ENCODE measurements at regions not wholly inside any gene's neighbourhood (a gene's known extent, or its start where the extent isn't known, plus 50 kb on each side); places are given as distances from the start of the nearest gene placed in this dataset.

- Histone ChIP-seq H3K4me3 (replicated peaks in 1 of 2; ENCODE audit: low read depth in 1 of 2, low read length in 2 of 2) (no peak overlapping the region), H2AFZ (ENCODE audit: low read depth, low read length, poor library complexity, severe bottlenecking) (no peak overlapping the region), H3K79me2 (ENCODE audit: insufficient read depth, low read length) (no peaks in the 10 kb centered on the region), H3K9me2 (ENCODE audit: insufficient read depth) (no peaks in the 10 kb centered on the region), H3K27ac (ENCODE audit: low read depth, low read length) (no peak overlapping the region), H4K20me1 (ENCODE audit: insufficient read depth) (no peaks in the 10 kb centered on the region; the same call in 1 of the 2 replicates), H3K9me3 (ENCODE audit: control insufficient read depth in 1 of 2, insufficient read depth in 1 of 2, low read depth in 1 of 2, low read length in 2 of 2) (peaks cover 4 to 7% of the 10 kb centered on the region in 2 experiments; a peak in 2 of 4 replicates), H3K36me3 (ENCODE audit: control insufficient read depth in 1 of 2, insufficient read depth in 2 of 2, low read length in 2 of 2) (no peaks in the 10 kb centered on the region), H3K4me2 (ENCODE audit: low read length) (no peak overlapping the region), H3K27me3 (ENCODE audit: insufficient read depth, low read length) (no peaks in the 10 kb centered on the region), H3K4me1 (ENCODE audit: control insufficient read depth in 1 of 2, insufficient read depth in 2 of 2, low read length in 2 of 2) (no peaks in the 10 kb centered on the region), H3K9ac (ENCODE audit: low read length) (no peak overlapping the region)
- ATAC-seq (no peak), DNase-seq (ENCODE audit: low read depth, low spot score) (no peak)
- ChIA-PET POLR2A (no interaction called here), CTCF (no interaction called here), RAD21 (ENCODE audit: low non-redundant PET in 1 of 2, low total read pairs in 2 of 2, uncharacterized antibody in 2 of 2, unreplicated experiment in 2 of 2) (no interaction called here)
- TF ChIP-seq YY1 (IDR thresholded peaks at IDR 0.05; ENCODE audit: extremely low read depth, insufficient replicate concordance, low read depth, low read length) = no peak
- TF ChIP-seq CTCF (IDR thresholded peaks at IDR 0.05 in 2 of 3, conservative IDR thresholded peaks at IDR 0.05 in 1 of 3; ENCODE audit: borderline replicate concordance in 1 of 3, insufficient read depth in 1 of 3, low read depth in 2 of 3, low read length in 2 of 3) = no peak
- no peak for TF ChIP-seq CEBPB (IDR thresholded peaks at IDR 0.05; ENCODE audit: low read depth)
- no peak for TF ChIP-seq POLR2A (IDR thresholded peaks at IDR 0.05; ENCODE audit: borderline replicate concordance, extremely low read depth, insufficient read depth, insufficient read length)
- TF ChIP-seq REST (IDR thresholded peaks at IDR 0.05; ENCODE audit: low read depth) = no peak
- no peak for TF ChIP-seq EGR1 (IDR thresholded peaks at IDR 0.05; ENCODE audit: low read depth)
- TF ChIP-seq MAX (IDR thresholded peaks at IDR 0.05) = no peak
- TF ChIP-seq ELF1 (IDR thresholded peaks at IDR 0.05; ENCODE audit: borderline replicate concordance, low read depth) = no peak
- no peak for TF ChIP-seq ZFX (IDR thresholded peaks at IDR 0.05)
- no peak for TF ChIP-seq ZNF274 (IDR thresholded peaks at IDR 0.05; ENCODE audit: low read depth, low read length)
- no peak for TF ChIP-seq POLR2AphosphoS5 (IDR thresholded peaks at IDR 0.05; ENCODE audit: low read depth, low read length)
- intact Hi-C loops (cut with micrococcal nuclease) = no loop called here
- no TSS peak for BruUV-seq (replicated peaks)
Observed at GRCh38 chr9:17882688-17883594, 304.1 kb downstream of the SH3GL2 start.
